ENCODE measurements at regions not wholly inside any gene's neighbourhood (a gene's known extent, or its start where the extent isn't known, plus 50 kb on each side); places are given as distances from the start of the nearest gene placed in this dataset.

DNA sequence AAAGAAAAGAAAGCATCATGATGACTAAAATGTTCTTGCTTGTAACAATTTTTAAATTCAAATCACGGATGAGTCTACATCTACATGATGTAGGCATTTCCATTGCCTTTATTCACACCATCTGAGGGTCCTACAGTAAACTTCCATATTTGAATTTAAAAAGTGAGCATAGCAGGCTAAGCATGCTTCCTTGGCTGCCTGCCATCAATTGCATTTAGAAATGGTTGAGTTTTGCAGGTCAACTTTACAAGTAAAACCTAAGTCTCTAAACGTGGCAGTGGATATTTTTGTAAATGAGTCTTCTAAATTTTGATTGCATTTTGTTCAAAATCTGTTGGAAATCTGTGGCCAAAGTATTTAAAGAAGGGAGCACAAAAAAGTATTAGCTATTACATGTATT is 136.5 kb upstream of the PTCH1 start:
- DNase-seq = no peak

DNA sequence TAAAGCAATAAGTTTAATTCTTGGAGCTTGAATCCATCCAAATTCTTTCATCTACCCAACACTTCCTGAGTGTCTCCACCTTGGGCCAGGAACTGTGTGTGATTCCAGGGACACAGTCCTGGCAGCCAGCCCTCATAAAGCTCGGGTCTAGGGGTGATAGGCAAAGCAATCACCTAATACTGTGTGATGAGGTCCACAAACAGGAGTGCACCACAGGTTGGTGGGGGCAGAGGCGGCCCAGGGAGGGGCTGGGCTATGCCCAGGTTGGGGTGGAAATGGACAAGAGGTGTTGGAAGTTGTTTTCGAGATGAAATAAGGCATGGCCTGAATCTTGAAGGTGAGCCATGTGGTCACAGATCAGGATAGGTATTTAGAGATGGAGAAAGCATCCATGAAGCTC is 133.9 kb upstream of the PTCH1 start:
- DNase-seq = no peak

DNA sequence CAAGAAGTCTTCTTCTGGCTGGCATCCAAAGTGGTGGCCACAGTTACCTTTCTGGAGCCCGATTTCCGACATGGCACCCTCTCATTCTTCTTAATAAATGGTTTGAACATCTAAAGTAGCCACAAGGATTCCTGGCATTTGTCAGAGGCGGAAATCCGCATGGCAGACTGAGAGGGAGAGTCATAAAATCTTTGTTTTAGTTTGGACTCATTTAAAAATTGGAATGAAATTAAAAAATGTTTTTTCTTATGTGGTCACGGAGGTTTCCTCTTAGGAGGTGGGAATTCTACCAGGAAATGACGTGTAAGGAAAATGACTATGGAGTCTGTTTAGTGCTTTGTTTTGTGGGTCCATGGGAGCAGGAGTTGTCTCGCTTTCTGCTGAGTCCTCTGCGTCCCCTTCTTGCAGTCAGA is 133.0 kb upstream of the PTCH1 start:
- DNase-seq = no peak

DNA sequence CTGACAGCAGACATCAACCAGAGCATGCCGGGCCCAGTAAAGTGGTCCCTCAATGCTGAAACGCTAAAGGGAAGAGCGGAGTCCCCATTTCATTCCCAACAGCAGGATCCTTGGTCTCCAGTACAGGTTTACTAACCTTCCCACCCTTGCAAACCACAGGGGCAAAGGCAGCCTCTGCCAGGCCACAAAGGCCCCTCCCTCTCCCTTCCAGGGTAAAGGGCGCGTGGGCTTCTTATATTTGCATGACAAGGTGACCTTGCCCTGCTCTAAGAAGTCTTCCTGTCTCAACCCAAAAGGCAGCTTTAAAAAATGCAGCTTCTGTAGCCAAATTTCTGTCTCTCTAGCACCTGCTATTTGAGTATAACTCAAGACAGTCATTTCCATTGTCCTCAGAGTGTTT is 131.5 kb upstream of the PTCH1 start:
- no peak for DNase-seq

DNA sequence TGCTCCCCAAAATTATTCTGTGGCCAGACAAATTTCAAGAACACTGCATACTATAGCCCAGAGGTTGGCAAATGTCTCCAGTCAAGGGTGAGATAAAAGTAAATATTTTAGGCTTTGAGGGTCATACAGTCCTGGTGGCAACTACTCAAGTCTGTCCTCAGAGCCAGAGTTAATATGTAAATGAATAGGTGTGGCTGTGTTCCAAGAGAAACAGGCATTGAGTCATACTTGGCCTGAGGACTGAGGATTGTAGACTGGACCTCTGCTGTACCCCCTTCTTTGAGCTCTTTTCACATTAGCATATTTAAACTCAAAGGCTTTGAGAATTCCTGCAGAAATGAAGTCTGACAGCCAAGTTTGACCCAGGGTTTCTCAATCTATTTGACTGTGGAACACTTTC is 129.2 kb upstream of the PTCH1 start:
- no peak for DNase-seq

DNA sequence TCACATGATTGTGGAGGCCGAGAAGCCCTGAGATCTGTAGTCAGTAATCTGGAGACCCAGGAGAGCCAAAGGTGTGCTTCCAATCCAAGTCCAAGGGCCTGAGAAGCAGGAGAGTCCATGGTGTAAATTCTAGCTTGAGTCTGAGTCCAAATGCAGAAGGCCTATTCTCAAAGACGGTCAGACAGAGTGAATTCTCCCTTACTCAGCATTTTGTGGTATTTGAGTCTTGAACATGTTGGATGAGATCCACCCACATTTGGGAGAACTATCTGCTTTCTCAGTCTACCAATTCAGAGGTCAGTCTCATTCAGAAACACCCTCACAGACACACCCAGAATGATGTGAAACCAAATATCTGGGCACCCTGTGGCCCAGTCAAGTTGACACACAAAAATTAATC is 128.8 kb upstream of the PTCH1 start:
- DNase-seq = no peak

DNA sequence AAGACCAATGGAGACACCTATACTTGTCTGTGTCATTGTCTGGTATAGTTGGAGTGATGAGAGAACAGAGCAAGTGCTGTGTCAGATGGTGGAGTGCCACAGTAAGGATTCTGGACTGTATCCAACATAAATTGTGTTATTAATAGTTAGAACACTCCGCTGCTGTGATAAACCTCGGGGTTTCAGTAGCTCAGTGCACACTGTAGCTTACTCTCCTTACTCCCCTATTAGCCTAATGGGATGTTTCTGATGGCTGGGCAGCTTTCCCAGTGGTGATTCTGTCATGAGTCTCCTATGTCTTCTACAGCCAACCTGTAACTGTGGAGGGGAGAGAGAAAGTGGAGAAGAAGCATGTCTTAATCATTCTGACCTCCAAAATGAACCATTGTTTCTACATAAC is 127.6 kb upstream of the PTCH1 start:
- no peak for DNase-seq

DNA sequence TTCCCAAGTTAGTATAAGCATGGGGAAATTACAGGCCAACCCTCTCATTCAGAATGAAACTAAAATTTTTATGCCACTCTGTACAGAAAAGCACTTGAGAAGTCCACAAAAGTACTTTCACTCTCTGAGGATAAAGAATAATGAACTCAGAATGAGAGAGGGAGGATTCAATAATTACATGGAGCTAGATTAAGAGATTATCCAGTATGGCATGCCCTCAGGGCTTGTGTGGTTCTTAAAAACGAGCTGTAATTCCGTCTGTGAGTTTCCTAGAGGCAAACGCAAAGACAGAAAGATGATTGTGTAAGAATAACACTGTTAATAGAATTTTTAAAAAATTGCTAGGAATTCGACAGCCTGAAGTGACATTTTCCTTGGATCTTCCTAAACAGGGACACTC is 126.8 kb upstream of the PTCH1 start:
- no peak for DNase-seq

DNA sequence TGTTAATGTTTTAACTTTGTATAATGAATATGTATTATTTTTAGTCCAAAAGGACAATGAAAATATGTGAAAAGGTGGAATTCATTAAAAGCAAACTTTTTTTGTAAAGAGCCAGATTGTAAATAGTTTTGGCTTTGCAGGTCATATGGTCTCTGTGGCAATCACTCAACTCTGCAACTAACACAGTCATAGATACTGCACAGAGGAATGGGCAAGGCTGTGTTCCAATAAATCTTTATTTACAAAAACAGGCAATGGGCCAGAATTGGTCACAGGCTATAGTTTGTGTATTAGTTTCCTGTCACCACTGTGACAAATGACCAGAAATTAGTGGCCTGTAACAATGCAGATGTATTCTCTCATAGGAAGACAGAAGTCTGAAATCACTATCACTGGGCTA is 125.4 kb upstream of the PTCH1 start:
- DNase-seq = no peak

DNA sequence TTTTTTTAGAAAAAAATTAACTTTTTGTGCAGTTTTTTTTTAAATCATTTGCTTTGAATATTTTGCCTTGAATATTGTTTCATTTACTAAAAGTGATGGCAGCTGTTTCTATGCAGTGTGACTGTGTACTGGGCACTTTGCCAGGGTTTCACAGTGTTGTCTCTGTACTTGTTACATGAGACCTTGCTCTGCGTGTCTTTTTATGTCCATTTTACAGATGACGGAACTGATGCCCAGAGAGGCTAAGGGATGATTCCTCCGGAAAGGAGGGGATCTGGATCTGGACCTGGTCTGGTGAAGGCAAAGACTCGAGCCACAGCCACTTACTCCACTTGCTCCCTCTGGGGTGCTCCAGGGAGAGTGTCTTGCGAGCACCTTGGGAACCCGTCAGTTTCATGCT is 124.8 kb upstream of the PTCH1 start:
- no peak for DNase-seq

DNA sequence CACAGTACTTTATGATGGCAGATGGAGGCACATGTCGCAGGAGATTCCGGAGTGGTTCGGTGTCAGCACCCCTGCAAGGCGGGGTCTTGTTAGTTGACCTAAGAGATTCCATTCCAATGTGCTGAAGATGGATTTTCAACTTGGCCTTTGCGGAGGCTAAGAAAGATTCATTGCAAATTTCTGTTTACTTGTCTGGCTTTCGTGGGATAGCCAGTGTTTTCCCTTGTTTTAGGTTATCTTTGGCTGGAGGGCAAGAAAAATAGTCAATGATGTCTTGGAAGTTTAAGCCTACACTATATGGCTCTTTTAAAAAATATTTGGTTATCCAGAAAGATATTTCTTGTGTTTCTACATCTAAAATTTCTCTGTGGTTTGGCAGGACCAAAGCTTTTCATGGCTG is 123.6 kb upstream of the PTCH1 start:
- DNase-seq = no peak

DNA sequence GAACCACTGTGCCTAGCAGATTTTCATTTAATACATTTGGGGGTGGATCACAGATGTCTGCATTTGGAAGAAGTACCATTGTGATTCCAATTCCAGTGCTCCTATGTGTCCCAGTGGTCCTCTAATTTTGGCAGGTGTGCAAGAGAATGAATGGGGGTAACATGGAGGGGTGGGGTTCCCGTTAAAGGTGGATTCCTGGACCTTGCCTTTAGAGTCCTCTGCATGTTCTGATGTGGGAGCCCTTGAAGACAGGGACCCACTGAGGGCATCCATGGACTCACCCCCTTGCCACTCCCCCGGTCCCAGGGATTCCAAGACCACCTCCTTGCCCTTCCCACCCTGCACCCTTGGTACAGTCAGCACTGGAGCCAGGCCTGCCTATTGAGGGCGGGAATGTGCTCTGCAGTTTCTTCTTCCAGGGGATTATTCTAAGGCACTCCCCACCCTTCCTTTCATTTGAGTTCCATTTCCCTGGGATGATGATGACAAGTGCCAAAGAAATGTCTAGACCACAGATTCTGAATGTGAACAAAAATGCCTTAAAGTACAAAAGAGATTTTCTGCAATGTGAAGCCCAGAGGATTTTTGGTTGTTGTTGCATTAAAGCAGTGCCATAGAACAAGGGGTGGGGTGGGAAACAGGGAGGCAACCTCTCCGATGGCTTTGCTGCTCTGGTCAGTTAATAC is 119.4 kb upstream of the PTCH1 start:
- DNase-seq = no peak

DNA sequence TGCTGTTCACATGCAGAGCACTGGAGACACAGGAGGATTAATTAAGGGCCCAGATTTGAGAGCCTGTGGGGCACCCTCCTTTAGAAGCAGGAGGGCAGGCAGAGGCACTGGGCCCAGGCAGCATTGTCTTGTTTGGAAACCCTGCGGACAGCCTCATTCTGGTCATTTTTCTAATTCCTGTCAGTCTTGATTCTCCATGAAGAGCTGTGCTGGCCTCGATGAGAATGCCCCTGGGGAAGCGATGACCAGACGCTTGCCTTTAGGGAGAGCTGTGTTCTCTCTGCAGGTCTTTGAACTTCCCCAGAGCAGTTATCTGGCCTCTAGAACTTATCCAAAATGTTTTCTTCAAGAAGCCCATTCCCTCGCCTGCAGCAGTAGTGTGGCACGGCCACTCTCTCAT is 117.8 kb upstream of the PTCH1 start:
- DNase-seq = no peak

DNA sequence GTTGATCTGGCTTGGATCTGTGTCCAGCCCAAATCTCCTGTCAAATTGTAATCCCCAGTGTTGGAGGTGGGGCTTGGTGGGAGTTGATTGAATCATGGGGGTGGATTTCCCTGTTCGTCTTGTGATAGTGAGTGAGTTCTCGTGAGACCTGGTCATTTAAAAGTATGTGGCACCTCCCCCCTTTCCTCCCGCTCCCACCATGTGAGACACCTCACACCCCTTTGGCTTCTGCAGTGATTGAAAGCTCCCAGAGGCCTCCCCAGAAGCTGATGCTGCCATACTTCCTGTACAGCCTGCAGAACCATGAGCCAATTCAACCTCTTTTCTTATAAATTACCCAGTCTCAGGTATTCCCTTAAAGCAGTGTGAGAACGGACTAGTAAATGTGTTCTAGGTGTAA is 117.3 kb upstream of the PTCH1 start:
- DNase-seq = no peak

DNA sequence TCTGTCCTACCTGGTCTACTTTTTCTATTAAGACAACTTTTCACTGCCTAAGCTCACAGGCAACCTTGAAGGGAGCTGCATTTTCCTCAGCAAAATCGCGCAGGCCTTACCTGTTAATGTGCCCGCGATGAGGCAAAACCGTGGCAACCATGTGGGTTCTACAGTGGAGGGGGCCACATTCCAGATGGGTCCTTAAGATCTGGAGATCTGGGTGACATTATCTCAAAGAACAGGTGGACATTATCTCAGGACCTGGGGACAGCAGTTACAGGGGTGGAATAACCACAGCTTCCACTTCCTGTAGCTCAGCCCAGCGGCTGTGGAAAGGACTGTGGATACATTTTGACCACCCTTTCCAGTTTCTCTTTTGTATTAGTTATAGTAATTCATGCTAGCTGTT is 112.8 kb upstream of the PTCH1 start:
- no peak for DNase-seq

DNA sequence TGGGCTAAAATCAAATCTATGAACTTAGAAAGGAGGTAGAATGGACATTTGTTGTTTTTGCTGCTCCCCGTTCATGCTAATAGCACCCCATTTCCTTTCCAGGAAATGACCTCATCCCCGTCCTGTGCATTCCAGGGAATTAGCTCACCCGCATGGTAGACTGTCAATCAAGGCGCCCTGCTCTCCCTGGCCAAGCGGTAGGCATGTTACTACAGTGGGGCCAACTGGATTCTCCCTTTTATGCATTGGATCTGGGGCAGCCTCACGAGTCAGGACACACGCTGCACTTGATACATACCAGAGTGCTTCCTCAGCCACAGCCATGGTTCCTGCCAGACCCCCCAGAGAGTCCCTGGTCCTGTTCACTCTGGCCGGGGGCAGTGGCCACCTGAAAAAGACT is 111.0 kb upstream of the PTCH1 start:
- DNase-seq = no peak

DNA sequence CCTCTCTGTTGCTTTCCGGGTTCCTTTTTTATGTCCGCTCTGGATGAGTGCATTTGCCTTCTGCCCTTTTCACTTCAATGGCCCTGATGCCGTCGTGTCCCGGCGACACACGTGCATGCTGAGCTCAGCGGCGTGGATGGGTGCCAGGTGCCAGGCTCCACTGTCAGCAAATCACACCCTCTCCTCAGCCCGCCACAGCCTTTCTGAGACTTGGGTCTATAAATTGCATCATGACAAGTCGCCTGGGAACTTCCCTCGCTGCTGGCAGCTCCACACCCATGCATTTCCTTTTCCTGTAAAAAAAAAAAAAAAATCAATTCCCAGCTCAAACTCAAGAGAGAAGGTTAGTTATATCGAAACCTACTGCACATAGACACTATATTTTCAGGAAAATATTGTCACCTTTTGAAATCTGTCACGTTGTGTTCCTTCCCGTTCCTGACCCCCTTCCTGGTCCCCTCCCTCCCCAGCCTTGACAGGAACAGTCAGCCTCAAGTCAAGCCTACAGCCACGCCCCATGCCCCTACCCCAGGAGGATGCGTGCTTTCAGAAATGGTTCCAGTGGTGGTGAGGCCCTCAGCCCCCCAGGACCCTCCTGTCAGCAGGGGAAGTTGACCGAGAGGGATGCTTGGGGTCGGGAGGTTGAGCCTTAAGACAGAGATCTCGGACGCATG is 110.3 kb upstream of the PTCH1 start:
- no peak for DNase-seq

DNA sequence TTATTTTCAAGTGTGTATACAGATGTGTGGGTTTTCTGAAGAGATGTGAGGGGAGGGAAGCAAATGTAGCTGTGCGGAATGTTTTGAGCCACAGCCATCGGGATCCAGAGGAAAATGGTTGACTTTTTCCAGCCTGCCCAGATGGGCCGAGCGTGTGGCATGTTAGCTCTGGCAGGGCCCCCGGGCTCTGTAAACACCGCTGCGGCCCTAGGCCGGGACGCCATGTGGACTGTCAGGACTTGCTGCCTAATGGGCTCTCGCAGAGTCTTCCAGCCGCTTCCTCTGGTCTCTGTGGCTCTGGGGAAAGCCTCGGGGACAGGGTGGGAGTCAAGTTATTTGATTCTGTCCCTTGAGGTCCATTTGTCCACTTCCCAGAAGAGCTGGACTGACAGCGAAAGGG is 109.6 kb upstream of the PTCH1 start:
- DNase-seq = no peak

DNA sequence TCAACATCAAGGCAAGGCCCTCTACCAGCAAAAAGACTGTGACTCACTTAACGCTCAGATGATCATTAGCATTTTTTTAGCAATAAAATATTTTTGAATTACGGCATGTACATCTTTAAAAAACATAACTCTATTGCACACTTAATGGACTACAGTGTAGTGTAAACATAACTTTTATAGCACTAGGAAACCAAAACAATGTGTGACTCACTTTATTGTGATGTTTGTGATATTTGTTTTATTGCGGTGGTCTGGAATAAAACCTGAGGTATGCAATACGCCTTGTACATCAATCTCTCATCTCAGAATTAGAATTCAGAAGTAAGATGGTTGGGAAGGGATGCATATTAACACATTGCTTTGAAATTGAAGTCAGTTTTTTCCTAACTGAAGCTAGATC is 106.9 kb upstream of the PTCH1 start:
- no peak for DNase-seq

DNA sequence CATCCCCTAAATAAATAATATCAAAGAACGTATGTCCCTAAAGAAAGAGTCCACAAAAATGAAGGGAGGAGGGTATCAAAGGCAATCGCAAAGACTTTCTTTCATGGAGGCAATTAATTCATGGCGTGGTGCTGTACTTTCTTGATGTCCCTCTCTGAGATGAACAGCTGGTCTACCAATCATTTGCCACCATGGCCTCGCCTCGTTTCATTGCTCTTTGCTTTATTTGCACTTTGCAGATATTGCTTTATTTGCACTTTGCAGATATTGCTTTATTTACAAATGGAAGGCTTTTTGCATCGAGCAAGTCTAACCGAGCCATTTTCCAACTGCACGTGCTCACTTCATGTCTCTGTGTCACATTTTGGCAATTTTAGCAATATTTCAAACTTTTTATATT is 104.0 kb upstream of the PTCH1 start:
- DNase-seq = no peak

DNA sequence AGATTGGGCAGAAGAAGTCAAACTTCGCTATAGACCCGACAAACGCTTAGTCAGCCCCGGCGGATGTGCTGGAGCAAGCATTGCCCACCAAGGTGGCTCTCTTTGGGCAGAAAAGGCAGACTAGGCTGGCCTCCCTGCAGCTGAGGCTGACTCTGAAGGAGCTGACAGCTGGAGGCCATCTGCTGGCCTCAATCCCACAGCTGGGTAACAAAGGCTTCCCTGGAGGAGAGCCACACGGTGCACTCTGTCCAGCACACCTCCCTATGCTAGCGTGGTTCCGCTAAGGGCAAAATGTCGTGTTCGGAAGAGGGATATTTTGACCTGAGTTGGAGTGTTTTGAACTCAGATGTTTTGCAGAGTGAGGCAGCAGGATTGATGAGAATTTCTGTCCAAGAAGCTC is 103.5 kb upstream of the PTCH1 start:
- DNase-seq = no peak

DNA sequence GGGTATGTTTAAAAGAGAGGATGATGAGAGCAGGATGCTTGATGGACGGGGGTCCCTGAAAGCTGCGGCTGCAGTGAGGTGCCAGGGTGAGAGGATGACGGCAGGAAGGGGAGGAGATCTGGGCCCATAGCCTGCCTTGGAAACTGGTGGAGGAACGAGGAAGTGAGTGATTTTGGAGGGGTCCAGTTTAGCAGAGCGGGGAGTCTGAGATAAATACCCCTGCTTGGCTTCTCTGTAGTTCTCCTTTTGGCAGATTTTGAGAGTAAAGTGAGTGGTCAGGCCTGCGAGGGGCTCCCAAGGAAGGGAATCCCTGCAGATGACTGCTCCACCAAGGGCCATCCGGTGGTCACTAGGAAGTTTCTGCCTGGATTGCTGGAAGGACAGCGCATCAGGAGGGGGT is 98.5 kb upstream of the PTCH1 start:
- no peak for DNase-seq

DNA sequence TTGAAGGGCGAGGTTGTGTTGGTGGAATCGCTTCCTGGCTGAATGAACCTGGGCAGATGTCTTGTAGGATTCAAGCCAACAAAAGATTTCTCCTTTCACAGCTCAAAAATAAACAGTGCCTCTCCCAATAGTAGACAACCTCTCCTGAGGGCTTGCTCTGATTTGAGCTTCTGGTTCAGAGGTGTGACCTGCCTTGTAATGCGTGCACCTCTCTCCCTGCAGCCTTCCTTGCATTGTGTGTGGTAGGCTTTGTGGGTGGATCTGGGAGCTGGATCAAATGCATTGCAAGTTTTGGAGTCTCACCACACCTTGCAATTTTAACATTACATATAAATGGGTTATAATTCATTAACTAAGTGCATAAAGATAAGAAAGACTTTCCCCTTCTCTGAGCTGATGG is 96.9 kb upstream of the PTCH1 start:
- no peak for DNase-seq

DNA sequence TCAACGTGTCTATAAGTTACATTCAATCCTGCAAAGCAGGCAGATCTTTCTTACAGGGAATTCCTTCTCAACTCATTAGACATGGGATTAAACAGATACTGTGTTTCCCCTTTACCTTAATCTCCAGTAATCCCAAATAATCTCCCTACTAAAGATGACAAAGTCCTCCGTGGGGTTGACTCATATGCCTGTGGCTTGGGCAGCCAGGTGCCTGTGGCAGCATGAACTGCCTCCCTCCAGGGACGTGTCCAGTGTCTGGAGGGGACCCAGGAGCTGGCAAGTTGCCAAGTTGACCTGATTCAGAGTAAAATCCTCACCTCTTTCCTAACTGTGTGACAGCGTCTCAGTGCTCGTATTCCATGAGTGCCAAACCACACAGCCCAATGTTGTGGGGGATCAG is 94.6 kb upstream of the PTCH1 start:
- DNase-seq = no peak

Measured in amniotic stem cell (primary cell).